SK-N-SH (cell line): ENCODE measurements at regions not wholly inside any gene's neighbourhood (a gene's known extent, or its start where the extent isn't known, plus 50 kb on each side); places are given as distances from the start of the nearest gene placed in this dataset.

Experiments used
- CTCF ChIA-PET: fragments of 300-600, 350-600 bp; formaldehyde crosslinking; extraction: SDS; loops from one replicate; lab custom pipeline; 2021; lab: Yijun Ruan, JAX
- POLR2A ChIA-PET: fragments of 350-600 bp; sonication (Branson Sonifier 250); formaldehyde crosslinking; extraction: SDS; loops from one replicate; lab custom pipeline; 2020; ENCODE audit warnings: antibody characterized with exemption, inconsistent platforms; lab: Yijun Ruan, JAX
- DNase-seq: peaks from one replicate; pipeline ENCODE4 v3.0.0; 2012
- H2AFZ ChIP-seq: fragments of 200-600 bp; sonication (generic); 2 replicates; pipeline ENCODE4 v1.8.1; 2016; ENCODE audit warnings: antibody characterized with exemption, mild to moderate bottlenecking, low read depth
- H3F3A ChIP-seq: fragments of 200-600 bp; sonication (generic); replicated peaks from 2 replicates; pipeline ENCODE3; 2016; ENCODE audit warnings: antibody characterized with exemption, mild to moderate bottlenecking; ENCODE audit not compliant: insufficient read depth
- H3K27ac ChIP-seq, 2 experiments: fragments of 200-500 bp in 1 of 2; fragments of 200-600 bp in 1 of 2; sonication (Bioruptor generic) in 1 of 2; sonication (generic), shearing (Covaris generic) in 1 of 2; 2 replicates each; pipeline versions ENCODE4 v1.5.1 to v1.6.1; 2014 to 2016; ENCODE audit warnings: low read depth in 2 of 2, inconsistent platforms in 1 of 2, low read length in 1 of 2, mild to moderate bottlenecking in 1 of 2, mixed read lengths in 1 of 2
- H3K27me3 ChIP-seq: fragments of 200-600 bp; sonication (generic), shearing (Covaris generic); 2 replicates; pipeline ENCODE4 v1.6.1; 2016; ENCODE audit warnings: mixed run types; ENCODE audit not compliant: insufficient read depth
- H3K36me3 ChIP-seq, 2 experiments: fragments of 200-500 bp in 1 of 2; fragments of 200-600 bp in 1 of 2; sonication (Bioruptor generic) in 1 of 2; sonication (generic) in 1 of 2; replicated peaks in 1 of 2; 2 replicates each; pipeline versions ENCODE3 to v1.5.1; 2014 to 2016; ENCODE audit warnings: low read length in 1 of 2, mild to moderate bottlenecking in 1 of 2; ENCODE audit not compliant: insufficient read depth in 2 of 2, control insufficient read depth in 1 of 2
- H3K4me1 ChIP-seq, 2 experiments: fragments of 200-500 bp in 1 of 2; fragments of 200-600 bp in 1 of 2; sonication (Bioruptor generic) in 1 of 2; sonication (generic), shearing (Covaris generic) in 1 of 2; 2 replicates each; pipeline versions ENCODE4 v1.5.1 to v1.6.1; 2014 to 2016; ENCODE audit warnings: low read depth in 1 of 2, low read length in 1 of 2, mixed run types in 1 of 2; ENCODE audit not compliant: insufficient read depth in 2 of 2, control insufficient read depth in 1 of 2
- H3K4me2 ChIP-seq: fragments of 200-600 bp; sonication (generic), shearing (Covaris generic); 2 replicates; pipeline ENCODE4 v1.6.1; 2017; ENCODE audit warnings: mixed run types
- H3K4me3 ChIP-seq, 2 experiments: fragments of 200-500 bp in 1 of 2; fragments of 200-600 bp in 1 of 2; sonication (Bioruptor generic) in 1 of 2; sonication (generic), shearing (Covaris generic) in 1 of 2; 2 replicates each; pipeline versions ENCODE4 v1.5.1 to v1.8.1; 2014 to 2016; ENCODE audit warnings: low read depth in 2 of 2, inconsistent platforms in 1 of 2, low read length in 1 of 2, mild to moderate bottlenecking in 1 of 2, mixed read lengths in 1 of 2, moderate library complexity in 1 of 2
- H3K79me2 ChIP-seq: fragments of 200-600 bp; sonication (generic); 2 replicates; pipeline ENCODE4 v1.8.1; 2017; ENCODE audit warnings: mild to moderate bottlenecking; ENCODE audit not compliant: insufficient read depth
- H3K9ac ChIP-seq: fragments of 200-600 bp; sonication (generic); 2 replicates; pipeline ENCODE4 v1.6.1; 2017; ENCODE audit warnings: mixed run types
- H3K9me2 ChIP-seq: fragments of 200-600 bp; sonication (generic); 2 replicates; pipeline ENCODE4 v1.6.1; 2017; ENCODE audit warnings: mixed run types
- H3K9me3 ChIP-seq: fragments of 200-600 bp; sonication (generic); 2 replicates; pipeline ENCODE4 v1.6.1; 2017; ENCODE audit warnings: mixed run types, mild to moderate bottlenecking, moderate library complexity
- H4K20me1 ChIP-seq: fragments of 200-600 bp; sonication (generic); 2 replicates; pipeline ENCODE4 v1.6.1; 2017; ENCODE audit warnings: mild to moderate bottlenecking, mixed run types; ENCODE audit not compliant: insufficient read depth
- CTCF ChIP-seq: fragments of 200-600 bp; sonication (generic); IDR thresholded peaks from 2 replicates; pipeline ENCODE4 v1.6.1; 2017; ENCODE audit warnings: antibody characterized with exemption, mild to moderate bottlenecking, moderate library complexity
- EP300 ChIP-seq, 2 experiments: IDR thresholded peaks; 2 replicates each; pipeline versions ENCODE4 v1.4.0 to v1.6.1; 2012; ENCODE audit warnings: borderline replicate concordance in 1 of 2, low read depth in 1 of 2, low read length in 1 of 2
- EZH2phosphoT487 ChIP-seq: fragments of 200-600 bp; sonication (generic); IDR thresholded peaks from 2 replicates; pipeline ENCODE4 v1.6.1; 2017; ENCODE audit warnings: low read depth, mixed run types, mild to moderate bottlenecking, antibody characterized with exemption, moderate library complexity, borderline replicate concordance
- FOXM1 ChIP-seq: IDR thresholded peaks from 2 replicates; pipeline ENCODE4 v1.4.0; 2012; ENCODE audit warnings: low read depth, mild to moderate bottlenecking
- GATA2 ChIP-seq: sonication (generic); formaldehyde crosslinking; IDR thresholded peaks from 2 replicates; pipeline ENCODE4 v1.5.0; 2020; ENCODE audit warnings: mild to moderate bottlenecking, missing genetic modification reagents
- IRF3 ChIP-seq: fragments of 150-350 bp; IDR thresholded peaks from 2 replicates; pipeline ENCODE4 v1.6.1; 2016; ENCODE audit warnings: mild to moderate bottlenecking, low read depth, low read length
- JUND ChIP-seq: IDR thresholded peaks from 2 replicates; pipeline ENCODE4 v1.4.0; 2012
- MAX ChIP-seq: IDR thresholded peaks from 2 replicates; pipeline ENCODE4 v1.4.0; 2012; ENCODE audit warnings: low read depth
- NFIC ChIP-seq: IDR thresholded peaks from 2 replicates; pipeline ENCODE4 v1.4.0; 2012; ENCODE audit warnings: borderline replicate concordance
- NRF1 ChIP-seq: IDR thresholded peaks from 2 replicates; pipeline ENCODE4 v1.6.1; 2012; ENCODE audit warnings: low read depth, mild to moderate bottlenecking, low read length
- RAD21 ChIP-seq: IDR thresholded peaks from 2 replicates; pipeline ENCODE4 v1.6.1; 2012; ENCODE audit warnings: mild to moderate bottlenecking, low read length
- REST ChIP-seq: IDR thresholded peaks from 2 replicates; pipeline ENCODE4 v1.6.1; 2012; ENCODE audit warnings: mild to moderate bottlenecking, low read depth, low read length, moderate library complexity
- TAF1 ChIP-seq: IDR thresholded peaks from 2 replicates; pipeline ENCODE4 v1.6.1; 2012; ENCODE audit warnings: low read depth, mild to moderate bottlenecking, low read length, moderate library complexity, borderline replicate concordance
- WGBS: methylation state at CpG from one replicate; pipeline ENCODE4 v1.1.6; 2017; ENCODE audit warnings: low lambda C conversion rate; 5-methylcytosine and 5-hydroxymethylcytosine counted together

GRCh38 chr16:79728923-79729240 is 128.3 kb upstream of the MAF start:
- Histone ChIP-seq H3K79me2 (no peaks in the 10 kb centered on the region), H3K4me1 (no peaks in the 10 kb centered on the region), H3K9ac (no peak overlapping the region), H3K4me2 (no peak overlapping the region), H3K27me3 (no peaks in the 10 kb centered on the region), H2AFZ (no peak overlapping the region), H3K9me3 (no peaks in the 10 kb centered on the region), H3K36me3 (no peaks in the 10 kb centered on the region), H4K20me1 (no peaks in the 10 kb centered on the region), H3K27ac (no peak overlapping the region), H3K4me3 (no peak overlapping the region), H3F3A (no peaks in the 10 kb centered on the region), H3K9me2 (no peaks in the 10 kb centered on the region)
- ChIA-PET CTCF (interaction anchor here (1.4 kb wide), 1 partner anchor 9 kb away, joined by 3 read pairs; no protein-coding TSS in a partner anchor), POLR2A (no interaction called here)
- no peak for DNase-seq
- WGBS, result 7% methylated on average over 2 of the region's 2 CpGs
- no peak for TF ChIP-seq EZH2phosphoT487
- no peak for TF ChIP-seq GATA2 (CRISPR knock-in tag)
- no peak for TF ChIP-seq MAX
- no peak for TF ChIP-seq TAF1
- no peak for TF ChIP-seq NFIC
- TF ChIP-seq NRF1, result no peak
- TF ChIP-seq REST, result no peak
- TF ChIP-seq RAD21, result no peak
- no peak for TF ChIP-seq FOXM1
- no peak for TF ChIP-seq IRF3
- no peak for TF ChIP-seq JUND
- TF ChIP-seq EP300 (IDR thresholded peaks at IDR 0.05; ENCODE audit: borderline replicate concordance in 1 of 2, low read depth in 1 of 2, low read length in 1 of 2), result no peak
- no peak for TF ChIP-seq CTCF
